ENCODE measurements at regions not wholly inside any gene's neighbourhood (a gene's known extent, or its start where the extent isn't known, plus 50 kb on each side); places are given as distances from the start of the nearest gene placed in this dataset.

- CTCF ChIA-PET: no interaction called here
These were observed 727.4 kb upstream of the SLITRK1 start for GRCh38 chr13:84609716-84610115.

GRCh38 chr13:84607261-84608013 lies 725.2 kb upstream of the SLITRK1 start:
- intact Hi-C loops (cut with micrococcal nuclease; ENCODE audit: unreplicated experiment): no loop called here
- H3K4me1 ChIP-seq: no peaks in the 10 kb centered on the region
- BruUV-seq (replicated peaks): no TSS peak
- no peak for TF ChIP-seq CTCF (IDR thresholded peaks at IDR 0.05; ENCODE audit: insufficient read depth in 1 of 2, low read depth in 1 of 2, low read length in 1 of 2, severe bottlenecking in 1 of 2, unreplicated experiment in 1 of 2)
- ChIA-PET POLR2A (no interaction called here), CTCF (no interaction called here)
- no peak overlapping the region for H3K4me3 Mint-ChIP-seq (ENCODE audit: unreplicated experiment)
- DNase-seq: no peak
- no peaks in the 10 kb centered on the region for H3K9me3 Mint-ChIP-seq (ENCODE audit: unreplicated experiment)
- no peaks in the 10 kb centered on the region for H3K9me3 ChIP-seq
- no peak overlapping the region for H3K4me3 ChIP-seq (ENCODE audit: low read depth, low read length)
- no peaks in the 10 kb centered on the region for H3K36me3 Mint-ChIP-seq (ENCODE audit: insufficient read depth, unreplicated experiment)
- no peaks in the 10 kb centered on the region for H3K4me1 Mint-ChIP-seq (ENCODE audit: low read depth, unreplicated experiment)
- H3K27me3 ChIP-seq (replicated peaks; ENCODE audit: control insufficient read depth, insufficient read depth, low read length): no peaks in the 10 kb centered on the region
- peaks cover 4% of the 10 kb centered on the region for H3K27me3 Mint-ChIP-seq (ENCODE audit: insufficient read depth, unreplicated experiment)
- no peak overlapping the region for H3K27ac Mint-ChIP-seq (ENCODE audit: unreplicated experiment)
- H3K36me3 ChIP-seq (ENCODE audit: control insufficient read depth, insufficient read depth, low read length): no peaks in the 10 kb centered on the region

More at GRCh38 chr13:84609716-84610115, 727.4 kb upstream of the SLITRK1 start:
- H3K4me3 ChIP-seq (ENCODE audit: low read depth, low read length): no peak overlapping the region
- H3K27me3 ChIP-seq (replicated peaks; ENCODE audit: control insufficient read depth, insufficient read depth, low read length): no peaks in the 10 kb centered on the region
- POLR2A ChIA-PET: no interaction called here
- no peak overlapping the region for H3K4me3 Mint-ChIP-seq (ENCODE audit: unreplicated experiment)
- no peak for TF ChIP-seq CTCF (IDR thresholded peaks at IDR 0.05; ENCODE audit: insufficient read depth in 1 of 2, low read depth in 1 of 2, low read length in 1 of 2, severe bottlenecking in 1 of 2, unreplicated experiment in 1 of 2)
- no peak for DNase-seq
- no peaks in the 10 kb centered on the region for H3K4me1 Mint-ChIP-seq (ENCODE audit: low read depth, unreplicated experiment)
- no peaks in the 10 kb centered on the region for H3K9me3 ChIP-seq
- intact Hi-C loops (cut with micrococcal nuclease; ENCODE audit: unreplicated experiment): no loop called here
- no peaks in the 10 kb centered on the region for H3K9me3 Mint-ChIP-seq (ENCODE audit: unreplicated experiment)
- no peaks in the 10 kb centered on the region for H3K4me1 ChIP-seq
- no peak overlapping the region for H3K27ac Mint-ChIP-seq (ENCODE audit: unreplicated experiment)
- no TSS peak for BruUV-seq (replicated peaks)
- peaks cover 2% of the 10 kb centered on the region for H3K27me3 Mint-ChIP-seq (ENCODE audit: insufficient read depth, unreplicated experiment)
- H3K36me3 Mint-ChIP-seq (ENCODE audit: insufficient read depth, unreplicated experiment): no peaks in the 10 kb centered on the region
- no peaks in the 10 kb centered on the region for H3K36me3 ChIP-seq (ENCODE audit: control insufficient read depth, insufficient read depth, low read length)

GRCh38 chr13:84606616-84607015 lies 724.3 kb upstream of the SLITRK1 start:
- Histone ChIP-seq H3K4me3 (ENCODE audit: low read depth, low read length) (no peak overlapping the region), H3K27me3 (replicated peaks; ENCODE audit: control insufficient read depth, insufficient read depth, low read length) (no peaks in the 10 kb centered on the region), H3K9me3 (no peaks in the 10 kb centered on the region), H3K4me1 (no peaks in the 10 kb centered on the region), H3K36me3 (ENCODE audit: control insufficient read depth, insufficient read depth, low read length) (no peaks in the 10 kb centered on the region)
- Mint-ChIP-seq H3K27ac (ENCODE audit: unreplicated experiment) (no peak overlapping the region), H3K36me3 (ENCODE audit: insufficient read depth, unreplicated experiment) (no peaks in the 10 kb centered on the region), H3K9me3 (ENCODE audit: unreplicated experiment) (no peaks in the 10 kb centered on the region), H3K4me1 (ENCODE audit: low read depth, unreplicated experiment) (no peaks in the 10 kb centered on the region), H3K27me3 (ENCODE audit: insufficient read depth, unreplicated experiment) (peaks cover 4% of the 10 kb centered on the region), H3K4me3 (ENCODE audit: unreplicated experiment) (no peak overlapping the region)
- TF ChIP-seq CTCF (IDR thresholded peaks at IDR 0.05; ENCODE audit: insufficient read depth in 1 of 2, low read depth in 1 of 2, low read length in 1 of 2, severe bottlenecking in 1 of 2, unreplicated experiment in 1 of 2): no peak
- BruUV-seq (replicated peaks): no TSS peak
- DNase-seq: no peak
- POLR2A ChIA-PET: no interaction called here
- CTCF ChIA-PET: no interaction called here
- intact Hi-C loops (cut with micrococcal nuclease; ENCODE audit: unreplicated experiment): no loop called here

All from Caco-2 (cell line).